PC-3 (cell line): ENCODE measurements at regions not wholly inside any gene's neighbourhood (a gene's known extent, or its start where the extent isn't known, plus 50 kb on each side); places are given as distances from the start of the nearest gene placed in this dataset.

Experiments
- ATAC-seq: fragments of 200-7000 bp; cut with Tn5 transposase; 2 replicates; pipeline ENCODE4 v1.9.1; 2020; ENCODE audit warnings: mild to moderate bottlenecking, moderate library complexity
- BruUV-seq: library from RNA; stranded (reverse); fragments of 400-500 nt; replicated peaks from 2 replicates; lab custom pipeline; 2021; lab: Mats Ljungman, UMichigan
- CTCF ChIA-PET: fragments of 300-600 bp; sonication (Branson Sonifier 250); formaldehyde crosslinking; loops from one replicate; lab custom pipeline; 2022; ENCODE audit warnings: antibody characterized with exemption; lab: Charles Lee
- POLR2A ChIA-PET: fragments of 300-600 bp; sonication (Branson Sonifier 250); formaldehyde crosslinking; loops from one replicate; lab custom pipeline; 2022; ENCODE audit warnings: antibody characterized with exemption; ENCODE audit not compliant: unreplicated experiment; lab: Charles Lee
- DNase-seq: peaks from one replicate; pipeline ENCODE4 v3.0.0-alpha.2; 2015
- H2AFZ ChIP-seq: fragments of 300-600 bp; sonication (generic); 2 replicates; pipeline ENCODE4 v1.6.0; 2016; ENCODE audit warnings: antibody characterized with exemption, low read length
- H3F3A ChIP-seq: fragments of 300-600 bp; sonication (generic); one replicate; pipeline ENCODE4 v1.6.0; 2017; ENCODE audit warnings: antibody characterized with exemption, low read length, control low read depth, mild to moderate bottlenecking; ENCODE audit not compliant: unreplicated experiment
- H3K27ac ChIP-seq: fragments of 300-600 bp; sonication (generic); 2 replicates; pipeline ENCODE4 v1.5.1; 2016; ENCODE audit warnings: mild to moderate bottlenecking, low read length
- H3K27me3 ChIP-seq: fragments of 300-600 bp; sonication (generic); 2 replicates; pipeline ENCODE4 v1.6.1; 2016; ENCODE audit warnings: low read length, mixed read lengths
- H3K36me3 ChIP-seq: fragments of 300-600 bp; sonication (generic); 2 replicates; pipeline ENCODE4 v1.6.1; 2016; ENCODE audit warnings: low read depth, mixed run types, low read length, mixed read lengths
- H3K4me1 ChIP-seq: fragments of 300-600 bp; sonication (generic); 2 replicates; pipeline ENCODE4 v1.5.1; 2016; ENCODE audit warnings: low read length; ENCODE audit not compliant: insufficient read depth
- H3K4me2 ChIP-seq: fragments of 300-600 bp; sonication (generic); 2 replicates; pipeline ENCODE4 v1.6.0; 2016; ENCODE audit warnings: low read length
- H3K4me3 ChIP-seq: fragments of 300-600 bp; sonication (generic); 2 replicates; pipeline ENCODE4 v1.5.1; 2016; ENCODE audit warnings: mild to moderate bottlenecking, low read length, mixed read lengths
- H3K79me2 ChIP-seq: fragments of 300-600 bp; sonication (generic); 2 replicates; pipeline ENCODE4 v1.6.1; 2017; ENCODE audit warnings: low read length, mixed read lengths
- H3K9ac ChIP-seq: fragments of 300-600 bp; sonication (generic); 2 replicates; pipeline ENCODE4 v1.6.0; 2016; ENCODE audit warnings: mild to moderate bottlenecking, low read length
- H3K9me2 ChIP-seq: fragments of 300-600 bp; sonication (generic); replicated peaks from 2 replicates; pipeline ENCODE4 v1.6.1; 2016; ENCODE audit warnings: mixed run types, low read length, mixed read lengths
- H3K9me3 ChIP-seq: fragments of 300-600 bp; sonication (generic); 2 replicates; pipeline ENCODE4 v1.6.1; 2016; ENCODE audit warnings: low read length, mixed read lengths
- H4K20me1 ChIP-seq: fragments of 300-600 bp; sonication (generic); 2 replicates; pipeline ENCODE4 v1.6.1; 2016; ENCODE audit warnings: low read length, mixed read lengths
- CTCF ChIP-seq: fragments of 300-600 bp; sonication (generic); conservative IDR thresholded peaks from 2 replicates; pipeline ENCODE4 v1.5.1; 2017; ENCODE audit warnings: antibody characterized with exemption, low read depth, mild to moderate bottlenecking, low read length
- EZH2 ChIP-seq: fragments of 300-600 bp; sonication (generic); IDR thresholded peaks from one replicate; pipeline ENCODE4 v1.6.1; 2017; ENCODE audit warnings: antibody characterized with exemption, mild to moderate bottlenecking, low read length; ENCODE audit not compliant: unreplicated experiment
- EZH2phosphoT487 ChIP-seq: fragments of 300-600 bp; sonication (generic); IDR thresholded peaks from 2 replicates; pipeline ENCODE4 v1.6.1; 2018; ENCODE audit warnings: mild to moderate bottlenecking, antibody characterized with exemption, low read length, borderline replicate concordance
- intact Hi-C: fragments of 100-400 bp; cut with micrococcal nuclease; formaldehyde crosslinking; loops from 2 replicates; pipeline ENCODE4 v1.9.0; 2023

GRCh38 chr1:10897321-10897980 lies 101.0 kb upstream of the CASZ1 start:
- TF ChIP-seq EZH2phosphoT487, result no peak
- TF ChIP-seq CTCF, result no peak
- no peak for TF ChIP-seq EZH2
- Histone ChIP-seq H3K36me3 (no peaks in the 10 kb centered on the region), H3K9me3 (no peaks in the 10 kb centered on the region), H3K27ac (peak overlapping the region; percentile 90), H4K20me1 (no peaks in the 10 kb centered on the region), H3K9me2 (no peaks in the 10 kb centered on the region), H3K4me1 (peaks cover 44% of the 10 kb centered on the region), H3K79me2 (no peaks in the 10 kb centered on the region), H3K9ac (peak overlapping the region; percentile 49), H3K27me3 (no peaks in the 10 kb centered on the region), H2AFZ (peak overlapping the region; percentile 67), H3K4me2 (peak overlapping the region; percentile 65), H3K4me3 (no peak overlapping the region; the same call in 1 of the 2 replicates), H3F3A (no peaks in the 10 kb centered on the region)
- intact Hi-C loops, result no loop called here
- BruUV-seq, result no TSS peak
- ChIA-PET POLR2A (no interaction called here), CTCF (interaction anchor here (0.7 kb wide), 1 partner anchor 14 kb away, joined by 3 read pairs; no protein-coding TSS in a partner anchor)
- DNase-seq, result peak; percentile 76
- peak; percentile 23 for ATAC-seq

GRCh38 chr1:10897981-10898728 lies 101.7 kb upstream of the CASZ1 start:
- intact Hi-C loops, result no loop called here
- H3K27me3 ChIP-seq, result no peaks in the 10 kb centered on the region
- H3K79me2 ChIP-seq, result no peaks in the 10 kb centered on the region
- no peak overlapping the region; the same call in 1 of the 2 replicates for H3K4me3 ChIP-seq
- H3K27ac ChIP-seq, result peak overlapping the region; percentile 90
- no peaks in the 10 kb centered on the region for H3K36me3 ChIP-seq
- peak overlapping the region; percentile 65 for H3K4me2 ChIP-seq
- H3K9me3 ChIP-seq, result no peaks in the 10 kb centered on the region
- POLR2A ChIA-PET, result no interaction called here
- H2AFZ ChIP-seq, result peak overlapping the region; percentile 67
- no peak for TF ChIP-seq EZH2phosphoT487
- TF ChIP-seq CTCF, result no peak
- no peak for TF ChIP-seq EZH2
- ATAC-seq, result peak; percentile 53
- H3K4me1 ChIP-seq, result peaks cover 44% of the 10 kb centered on the region
- no peaks in the 10 kb centered on the region for H3K9me2 ChIP-seq
- DNase-seq, result peak; percentile 55
- peak overlapping the region; percentile 49 for H3K9ac ChIP-seq
- CTCF ChIA-PET, result interaction anchor here (0.7 kb wide), 1 partner anchor 13 kb away, joined by 3 read pairs; no protein-coding TSS in a partner anchor
- no peaks in the 10 kb centered on the region for H3F3A ChIP-seq
- H4K20me1 ChIP-seq, result no peaks in the 10 kb centered on the region
- no TSS peak for BruUV-seq
